ENCODE measurements at regions not wholly inside any gene's neighbourhood (a gene's known extent, or its start where the extent isn't known, plus 50 kb on each side); places are given as distances from the start of the nearest gene placed in this dataset.

GRCh38 chr4:14236359-14236758, 608.8 kb upstream of the BOD1L1 start:
- WGBS (ENCODE audit: extremely low coverage, insufficient coverage, insufficient read length): no CpG with 5 or more reads among the region's 2 CpGs
- Histone ChIP-seq H3K27ac (ENCODE audit: low read depth, low read length) (no peak overlapping the region), H3K9ac (ENCODE audit: low read length) (no peak overlapping the region)

GRCh38 chr4:14237911-14238310, 610.4 kb upstream of the BOD1L1 start:
- no peaks in the 10 kb centered on the region for H3K79me2 ChIP-seq (ENCODE audit: control insufficient read depth, insufficient read depth, low read length, poor library complexity)
- H3K9me3 ChIP-seq (ENCODE audit: insufficient read depth, low read depth, low read length): no peaks in the 10 kb centered on the region
- H2AK5ac ChIP-seq (ENCODE audit: low read length): no peak overlapping the region
- no peak overlapping the region for H4K12ac ChIP-seq (ENCODE audit: low read depth, low read length)
- H3K4ac ChIP-seq (ENCODE audit: low read depth, low read length): no peak overlapping the region
- H4K91ac ChIP-seq (ENCODE audit: low read depth, low read length): no peak overlapping the region
- H2BK5ac ChIP-seq (ENCODE audit: low read depth, low read length, poor library complexity): no peak overlapping the region
- H2BK12ac ChIP-seq (ENCODE audit: low read length): no peak overlapping the region
- no peaks in the 10 kb centered on the region for H3K27me3 ChIP-seq (ENCODE audit: insufficient read depth, low read length)
- H3K4me2 ChIP-seq (ENCODE audit: low read length): no peak overlapping the region
- H2BK120ac ChIP-seq (ENCODE audit: insufficient read depth, low read length, poor library complexity): no peak overlapping the region
- H3K9ac ChIP-seq (ENCODE audit: low read length): no peak overlapping the region
- H3K4me3 ChIP-seq (ENCODE audit: low read depth, low read length): no peak overlapping the region
- no peaks in the 10 kb centered on the region for H3K36me3 ChIP-seq (ENCODE audit: control insufficient read depth in 1 of 2, insufficient read depth in 2 of 2, low read length in 2 of 2)
- H3K27ac ChIP-seq (ENCODE audit: low read depth, low read length): no peak overlapping the region
- no peak overlapping the region for H3K14ac ChIP-seq (ENCODE audit: low read length)
- WGBS (ENCODE audit: extremely low coverage, insufficient coverage, insufficient read length): no CpG with 5 or more reads among the region's 2 CpGs
- H2AFZ ChIP-seq (ENCODE audit: insufficient read depth, low read length, poor library complexity): no peak overlapping the region
- no peaks in the 10 kb centered on the region for H3K79me1 ChIP-seq (ENCODE audit: low read length)
- no peak overlapping the region for H3K18ac ChIP-seq (ENCODE audit: low read length)
- no peaks in the 10 kb centered on the region for H3K4me1 ChIP-seq (ENCODE audit: control insufficient read depth in 1 of 2, insufficient read depth in 2 of 2, low read length in 2 of 2)
- no peak for DNase-seq
- no peak overlapping the region for H3K23ac ChIP-seq (ENCODE audit: low read length)
- no peak overlapping the region for H4K8ac ChIP-seq (ENCODE audit: low read depth, low read length)

More at GRCh38 chr4:14236359-14236758, 608.8 kb upstream of the BOD1L1 start:
- H2BK5ac ChIP-seq (ENCODE audit: low read depth, low read length, poor library complexity): no peak overlapping the region
- no peak overlapping the region for H2AK5ac ChIP-seq (ENCODE audit: low read length)
- H2BK12ac ChIP-seq (ENCODE audit: low read length): no peak overlapping the region
- H3K36me3 ChIP-seq (ENCODE audit: control insufficient read depth in 1 of 2, insufficient read depth in 2 of 2, low read length in 2 of 2): no peaks in the 10 kb centered on the region
- DNase-seq: no peak
- no peak overlapping the region for H3K18ac ChIP-seq (ENCODE audit: low read length)
- H4K8ac ChIP-seq (ENCODE audit: low read depth, low read length): no peak overlapping the region
- H3K79me1 ChIP-seq (ENCODE audit: low read length): no peaks in the 10 kb centered on the region
- H3K4ac ChIP-seq (ENCODE audit: low read depth, low read length): no peak overlapping the region
- H3K4me2 ChIP-seq (ENCODE audit: low read length): no peak overlapping the region
- H3K27me3 ChIP-seq (ENCODE audit: insufficient read depth, low read length): no peaks in the 10 kb centered on the region
- H3K14ac ChIP-seq (ENCODE audit: low read length): no peak overlapping the region
- H4K12ac ChIP-seq (ENCODE audit: low read depth, low read length): no peak overlapping the region
- H3K79me2 ChIP-seq (ENCODE audit: control insufficient read depth, insufficient read depth, low read length, poor library complexity): no peaks in the 10 kb centered on the region
- H2BK120ac ChIP-seq (ENCODE audit: insufficient read depth, low read length, poor library complexity): no peak overlapping the region
- H3K9me3 ChIP-seq (ENCODE audit: insufficient read depth, low read depth, low read length): no peaks in the 10 kb centered on the region
- H3K4me3 ChIP-seq (ENCODE audit: low read depth, low read length): no peak overlapping the region
- H3K4me1 ChIP-seq (ENCODE audit: control insufficient read depth in 1 of 2, insufficient read depth in 2 of 2, low read length in 2 of 2): no peaks in the 10 kb centered on the region
- no peak overlapping the region for H2AFZ ChIP-seq (ENCODE audit: insufficient read depth, low read length, poor library complexity)
- H3K23ac ChIP-seq (ENCODE audit: low read length): no peak overlapping the region
- H4K91ac ChIP-seq (ENCODE audit: low read depth, low read length): no peak overlapping the region

DNA sequence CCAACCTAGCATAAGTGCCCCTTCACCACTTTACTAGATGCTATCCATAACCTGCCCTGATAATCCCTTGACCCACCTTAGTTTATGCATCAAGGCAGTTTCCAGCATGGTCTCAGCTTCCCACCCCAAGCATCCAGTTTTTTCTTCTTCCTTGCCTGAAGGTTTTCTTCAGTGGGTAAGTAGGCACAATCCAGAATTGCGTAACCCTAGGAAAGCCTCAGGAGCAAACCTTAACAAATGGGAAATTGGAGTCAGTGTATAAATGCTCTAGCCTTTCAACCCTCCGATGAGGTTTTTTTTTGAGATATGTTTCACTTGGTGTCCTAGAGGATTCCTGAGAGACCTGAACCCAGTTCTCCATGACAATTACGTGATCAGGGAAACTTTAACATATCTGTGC, 614.0 kb upstream of the BOD1L1 start:
- H3K27me3 ChIP-seq (ENCODE audit: insufficient read depth, low read length): no peaks in the 10 kb centered on the region
- no peaks in the 10 kb centered on the region for H3K9me3 ChIP-seq (ENCODE audit: insufficient read depth, low read depth, low read length)
- H3K9ac ChIP-seq (ENCODE audit: low read length): no peak overlapping the region
- H2AK5ac ChIP-seq (ENCODE audit: low read length): no peak overlapping the region
- no peak overlapping the region for H3K23ac ChIP-seq (ENCODE audit: low read length)
- no CpG with 5 or more reads among the region's 3 CpGs for WGBS (ENCODE audit: extremely low coverage, insufficient coverage, insufficient read length)
- no peaks in the 10 kb centered on the region for H3K36me3 ChIP-seq (ENCODE audit: control insufficient read depth in 1 of 2, insufficient read depth in 2 of 2, low read length in 2 of 2)
- no peak overlapping the region for H2AFZ ChIP-seq (ENCODE audit: insufficient read depth, low read length, poor library complexity)
- no peak overlapping the region for H3K4me3 ChIP-seq (ENCODE audit: low read depth, low read length)
- no peak overlapping the region for H4K12ac ChIP-seq (ENCODE audit: low read depth, low read length)
- no peak overlapping the region for H4K8ac ChIP-seq (ENCODE audit: low read depth, low read length)
- no peak overlapping the region for H2BK5ac ChIP-seq (ENCODE audit: low read depth, low read length, poor library complexity)
- H2BK120ac ChIP-seq (ENCODE audit: insufficient read depth, low read length, poor library complexity): no peak overlapping the region
- no peak overlapping the region for H2BK12ac ChIP-seq (ENCODE audit: low read length)
- no peak for DNase-seq
- no peak overlapping the region for H3K4me2 ChIP-seq (ENCODE audit: low read length)
- H3K27ac ChIP-seq (ENCODE audit: low read depth, low read length): no peak overlapping the region
- H3K18ac ChIP-seq (ENCODE audit: low read length): no peak overlapping the region
- no peak overlapping the region for H3K4ac ChIP-seq (ENCODE audit: low read depth, low read length)
- no peak overlapping the region for H4K91ac ChIP-seq (ENCODE audit: low read depth, low read length)
- H3K4me1 ChIP-seq (ENCODE audit: control insufficient read depth in 1 of 2, insufficient read depth in 2 of 2, low read length in 2 of 2): no peaks in the 10 kb centered on the region
- H3K14ac ChIP-seq (ENCODE audit: low read length): no peak overlapping the region
- H3K79me2 ChIP-seq (ENCODE audit: control insufficient read depth, insufficient read depth, low read length, poor library complexity): no peaks in the 10 kb centered on the region
- H3K79me1 ChIP-seq (ENCODE audit: low read length): no peaks in the 10 kb centered on the region

DNA sequence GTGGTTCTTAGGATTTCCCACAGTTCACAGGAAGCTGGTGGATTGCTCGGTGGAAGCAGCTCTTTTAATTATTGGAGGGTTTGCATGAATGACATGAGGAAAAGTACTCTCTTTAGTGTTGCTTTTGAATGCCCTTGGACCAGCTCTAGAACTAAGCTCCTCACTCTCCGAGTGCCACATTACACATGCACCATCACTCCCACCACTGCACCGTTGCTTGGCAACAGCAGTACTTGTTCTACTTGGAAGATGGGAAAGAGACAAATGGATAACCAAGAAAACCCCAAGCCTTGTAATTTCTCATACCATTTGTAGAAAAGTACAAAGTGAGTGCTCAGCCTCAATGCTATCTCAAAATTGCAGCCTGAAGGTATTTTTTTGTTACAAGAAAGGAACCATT, 620.2 kb upstream of the BOD1L1 start:
- WGBS (ENCODE audit: extremely low coverage, insufficient coverage, insufficient read length): no CpG with 5 or more reads among the region's 3 CpGs
- Histone ChIP-seq H4K12ac (ENCODE audit: low read depth, low read length) (no peak overlapping the region), H2BK12ac (ENCODE audit: low read length) (no peak overlapping the region), H2BK5ac (ENCODE audit: low read depth, low read length, poor library complexity) (no peak overlapping the region), H3K4me3 (ENCODE audit: low read depth, low read length) (no peak overlapping the region), H3K4me2 (ENCODE audit: low read length) (no peak overlapping the region), H3K36me3 (ENCODE audit: control insufficient read depth in 1 of 2, insufficient read depth in 2 of 2, low read length in 2 of 2) (no peaks in the 10 kb centered on the region), H3K79me2 (ENCODE audit: control insufficient read depth, insufficient read depth, low read length, poor library complexity) (no peaks in the 10 kb centered on the region), H3K4me1 (ENCODE audit: control insufficient read depth in 1 of 2, insufficient read depth in 2 of 2, low read length in 2 of 2) (no peaks in the 10 kb centered on the region), H3K9ac (ENCODE audit: low read length) (no peak overlapping the region), H4K8ac (ENCODE audit: low read depth, low read length) (no peak overlapping the region), H4K91ac (ENCODE audit: low read depth, low read length) (no peak overlapping the region), H3K27ac (ENCODE audit: low read depth, low read length) (no peak overlapping the region), H2BK120ac (ENCODE audit: insufficient read depth, low read length, poor library complexity) (no peak overlapping the region), H2AK5ac (ENCODE audit: low read length) (no peak overlapping the region), H3K23ac (ENCODE audit: low read length) (no peak overlapping the region), H3K4ac (ENCODE audit: low read depth, low read length) (no peak overlapping the region), H3K79me1 (ENCODE audit: low read length) (no peaks in the 10 kb centered on the region), H3K14ac (ENCODE audit: low read length) (no peak overlapping the region), H3K18ac (ENCODE audit: low read length) (no peak overlapping the region), H3K9me3 (ENCODE audit: insufficient read depth, low read depth, low read length) (no peaks in the 10 kb centered on the region), H3K27me3 (ENCODE audit: insufficient read depth, low read length) (no peaks in the 10 kb centered on the region), H2AFZ (ENCODE audit: insufficient read depth, low read length, poor library complexity) (no peak overlapping the region)
- DNase-seq: no peak

Measured in trophoblast cell (in vitro differentiated cells and primary cell).